Smooth muscle cell (in vitro differentiated cells): ENCODE measurements at regions not wholly inside any gene's neighbourhood (a gene's known extent, or its start where the extent isn't known, plus 50 kb on each side); places are given as distances from the start of the nearest gene placed in this dataset.

Experiments
- DNase-seq: peaks from one replicate; lab custom pipeline; 2025; ENCODE audit not compliant: unreplicated experiment; lab: John Stamatoyannopoulos, UW
- H2AFZ ChIP-seq: fragments of 200-600 bp; sonication (generic); 2 replicates; pipeline ENCODE4 v1.6.0; 2016; ENCODE audit warnings: antibody characterized with exemption, low read depth, mild to moderate bottlenecking
- H3F3A ChIP-seq: fragments of 200-600 bp; sonication (generic); 2 replicates; pipeline ENCODE4 v1.6.0; 2017; ENCODE audit warnings: antibody characterized with exemption, low read depth
- H3K27ac ChIP-seq: fragments of 200-600 bp; sonication (generic); 2 replicates; pipeline ENCODE4 v1.5.1; 2016; ENCODE audit warnings: low read depth, mild to moderate bottlenecking
- H3K27me3 ChIP-seq: fragments of 200-600 bp; sonication (generic); 2 replicates; pipeline ENCODE4 v1.6.1; 2016; ENCODE audit warnings: low read depth, mild to moderate bottlenecking
- H3K36me3 ChIP-seq: fragments of 200-600 bp; sonication (generic); 2 replicates; pipeline ENCODE4 v1.5.1; 2016; ENCODE audit warnings: low read depth
- H3K4me1 ChIP-seq: fragments of 200-600 bp; sonication (generic); 2 replicates; pipeline ENCODE4 v1.5.1; 2016; ENCODE audit warnings: low read depth
- H3K4me2 ChIP-seq: fragments of 200-600 bp; sonication (generic); 2 replicates; pipeline ENCODE4 v1.6.0; 2016; ENCODE audit warnings: mild to moderate bottlenecking
- H3K4me3 ChIP-seq: fragments of 200-600 bp; sonication (generic); 2 replicates; pipeline ENCODE4 v1.5.1; 2016; ENCODE audit warnings: mild to moderate bottlenecking
- H3K79me2 ChIP-seq: fragments of 200-600 bp; sonication (generic); 2 replicates; pipeline ENCODE4 v1.6.0; 2016; ENCODE audit warnings: low read depth, mild to moderate bottlenecking
- H3K9ac ChIP-seq: fragments of 200-600 bp; sonication (generic); 2 replicates; pipeline ENCODE4 v1.6.0; 2016; ENCODE audit warnings: low read depth
- H3K9me3 ChIP-seq: fragments of 200-600 bp; sonication (generic); replicated peaks from 2 replicates; pipeline ENCODE4 v1.5.1; 2016; ENCODE audit warnings: low read depth
- H4K20me1 ChIP-seq: fragments of 200-600 bp; sonication (generic); 2 replicates; pipeline ENCODE4 v1.6.0; 2016; ENCODE audit warnings: low read depth
- WGBS: methylation state at CpG from one replicate; pipeline ENCODE4 v1.1.7; 2016; ENCODE audit warnings: low lambda C conversion rate; 5-methylcytosine and 5-hydroxymethylcytosine counted together
- TF ChIP-seq, protein P1 (sequence below): fragments of 200-600 bp; sonication (generic); IDR thresholded peaks from 2 replicates; pipeline ENCODE4 v1.5.1; 2017; ENCODE audit warnings: borderline replicate concordance, mild to moderate bottlenecking, antibody characterized with exemption; ENCODE audit not compliant: insufficient read depth, poor library complexity, severe bottlenecking

DNA sequence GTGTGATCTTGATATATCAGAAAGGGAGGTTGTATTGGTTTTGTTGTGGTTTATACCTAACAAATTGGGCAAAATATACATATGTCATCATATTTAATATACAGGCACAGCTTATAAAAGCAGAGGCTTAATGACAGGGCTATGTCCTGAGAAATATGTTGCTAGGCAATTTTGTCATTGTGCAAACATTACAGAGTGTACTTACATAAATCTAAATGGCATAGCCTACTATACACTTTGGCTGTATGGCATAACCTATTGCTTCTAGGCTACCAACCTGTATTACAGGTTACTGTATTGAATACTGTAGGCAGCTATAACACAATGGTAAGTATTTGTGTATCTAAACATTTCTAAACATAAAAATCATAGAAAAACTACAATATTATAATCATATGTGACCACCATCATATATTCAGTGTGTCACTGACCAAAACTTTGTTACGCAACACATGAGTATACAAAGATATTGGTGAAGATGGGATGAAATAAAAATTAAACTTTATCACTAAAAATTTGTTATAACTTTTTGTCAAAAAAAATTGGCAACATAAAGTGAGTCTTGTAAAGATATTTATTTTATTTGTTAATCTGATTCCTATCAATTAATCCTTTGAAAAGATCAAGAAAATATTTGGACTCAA is 414.0 kb upstream of the HS3ST1 start:
- Histone ChIP-seq H3K4me3 (no peak overlapping the region), H3K9ac (no peak overlapping the region), H3K27ac (no peak overlapping the region), H3K9me3 (no peaks in the 10 kb centered on the region), H3K36me3 (no peaks in the 10 kb centered on the region), H3K79me2 (no peaks in the 10 kb centered on the region), H3K4me1 (no peaks in the 10 kb centered on the region), H2AFZ (no peak overlapping the region), H3K27me3 (no peaks in the 10 kb centered on the region), H3F3A (no peaks in the 10 kb centered on the region), H4K20me1 (no peaks in the 10 kb centered on the region), H3K4me2 (no peak overlapping the region)
- TF ChIP-seq, protein P1, sequence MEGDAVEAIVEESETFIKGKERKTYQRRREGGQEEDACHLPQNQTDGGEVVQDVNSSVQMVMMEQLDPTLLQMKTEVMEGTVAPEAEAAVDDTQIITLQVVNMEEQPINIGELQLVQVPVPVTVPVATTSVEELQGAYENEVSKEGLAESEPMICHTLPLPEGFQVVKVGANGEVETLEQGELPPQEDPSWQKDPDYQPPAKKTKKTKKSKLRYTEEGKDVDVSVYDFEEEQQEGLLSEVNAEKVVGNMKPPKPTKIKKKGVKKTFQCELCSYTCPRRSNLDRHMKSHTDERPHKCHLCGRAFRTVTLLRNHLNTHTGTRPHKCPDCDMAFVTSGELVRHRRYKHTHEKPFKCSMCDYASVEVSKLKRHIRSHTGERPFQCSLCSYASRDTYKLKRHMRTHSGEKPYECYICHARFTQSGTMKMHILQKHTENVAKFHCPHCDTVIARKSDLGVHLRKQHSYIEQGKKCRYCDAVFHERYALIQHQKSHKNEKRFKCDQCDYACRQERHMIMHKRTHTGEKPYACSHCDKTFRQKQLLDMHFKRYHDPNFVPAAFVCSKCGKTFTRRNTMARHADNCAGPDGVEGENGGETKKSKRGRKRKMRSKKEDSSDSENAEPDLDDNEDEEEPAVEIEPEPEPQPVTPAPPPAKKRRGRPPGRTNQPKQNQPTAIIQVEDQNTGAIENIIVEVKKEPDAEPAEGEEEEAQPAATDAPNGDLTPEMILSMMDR = no peak
- WGBS = 98% methylated on average over 1 of the region's 1 CpG
- no peak for DNase-seq

DNA sequence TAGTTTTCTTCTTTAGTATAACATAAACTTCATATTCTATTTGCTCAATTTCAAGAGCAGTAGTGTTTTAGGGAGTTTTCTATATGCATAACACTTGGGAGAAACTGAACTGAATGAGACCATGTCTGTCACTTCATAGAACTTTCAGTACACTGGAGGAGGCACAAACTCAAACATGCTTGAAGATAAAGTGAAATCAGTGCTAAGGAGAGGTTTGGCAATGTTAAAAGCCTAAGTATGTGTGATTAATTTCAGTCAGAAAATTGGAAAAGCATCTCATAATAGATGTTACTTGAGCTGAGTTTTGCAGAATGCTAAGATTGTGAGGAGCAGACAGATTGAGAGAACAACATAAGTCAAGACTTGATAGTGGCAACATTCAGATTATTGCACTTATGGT is 411.2 kb upstream of the HS3ST1 start:
- Histone ChIP-seq H4K20me1 (no peaks in the 10 kb centered on the region), H3K4me1 (no peaks in the 10 kb centered on the region), H3K4me3 (no peak overlapping the region), H3F3A (no peaks in the 10 kb centered on the region), H2AFZ (no peak overlapping the region), H3K27me3 (no peaks in the 10 kb centered on the region), H3K4me2 (no peak overlapping the region), H3K27ac (no peak overlapping the region), H3K36me3 (no peaks in the 10 kb centered on the region), H3K79me2 (no peaks in the 10 kb centered on the region), H3K9me3 (no peaks in the 10 kb centered on the region), H3K9ac (no peak overlapping the region)
- DNase-seq = no peak
- TF ChIP-seq, protein P1 = no peak

DNA sequence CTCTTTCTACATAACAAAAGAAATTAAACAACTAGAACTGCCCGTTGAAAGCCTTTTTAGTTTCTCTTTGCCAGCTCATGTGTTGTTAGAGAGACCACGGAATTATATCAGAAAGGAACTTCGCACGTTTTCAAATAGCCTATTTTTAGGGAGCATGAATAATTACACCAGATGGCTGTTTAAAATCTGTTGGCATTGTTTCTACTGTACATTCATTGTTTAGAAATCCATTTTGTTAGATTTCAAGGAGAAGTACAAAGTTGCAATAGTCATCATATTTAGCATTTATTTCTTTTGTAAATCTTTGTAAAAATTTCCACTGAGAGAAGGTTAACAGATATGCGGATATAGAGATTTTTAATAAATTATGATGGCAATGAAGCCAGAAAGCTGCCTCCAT is 403.0 kb upstream of the HS3ST1 start:
- TF ChIP-seq, protein P1 = no peak

DNA sequence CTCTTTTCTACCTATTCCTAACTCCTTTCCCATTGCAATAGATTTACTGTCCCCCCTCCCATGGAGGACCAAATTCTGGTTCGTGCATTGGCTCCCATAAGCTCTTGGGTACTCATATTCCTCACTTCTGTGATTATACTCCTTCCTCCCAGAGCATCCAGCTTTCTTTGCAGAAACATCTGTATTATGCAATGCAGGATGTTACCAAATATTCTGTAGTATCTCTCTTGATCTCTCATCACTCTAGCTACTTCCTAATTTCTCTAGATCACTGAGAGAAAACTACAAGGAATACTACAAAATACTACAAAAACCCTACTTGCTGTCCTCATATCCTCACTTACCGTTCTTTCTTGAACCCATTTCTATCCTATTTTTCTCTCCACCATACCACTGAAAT is 395.9 kb upstream of the HS3ST1 start:
- Histone ChIP-seq H3K9me3 (no peaks in the 10 kb centered on the region), H3K27me3 (no peaks in the 10 kb centered on the region), H3K4me3 (no peak overlapping the region), H4K20me1 (no peaks in the 10 kb centered on the region), H2AFZ (no peak overlapping the region), H3K79me2 (no peaks in the 10 kb centered on the region), H3K4me2 (no peak overlapping the region), H3K36me3 (no peaks in the 10 kb centered on the region), H3F3A (no peaks in the 10 kb centered on the region), H3K4me1 (peaks cover 10% of the 10 kb centered on the region), H3K9ac (no peak overlapping the region), H3K27ac (no peak overlapping the region)
- no peak for DNase-seq
- 81% methylated on average over 2 of the region's 2 CpGs for WGBS
- TF ChIP-seq, protein P1 = no peak

More for the DNA sequence above, 403.0 kb upstream of the HS3ST1 start:
- Histone ChIP-seq H3K4me1 (no peaks in the 10 kb centered on the region), H3K79me2 (no peaks in the 10 kb centered on the region), H3K9ac (no peak overlapping the region), H3K4me2 (no peak overlapping the region), H3K27me3 (no peaks in the 10 kb centered on the region), H3K9me3 (no peaks in the 10 kb centered on the region), H3K4me3 (no peak overlapping the region), H4K20me1 (no peaks in the 10 kb centered on the region), H3K27ac (no peak overlapping the region), H3K36me3 (no peaks in the 10 kb centered on the region), H3F3A (no peaks in the 10 kb centered on the region), H2AFZ (no peak overlapping the region)
- 86% methylated on average over 5 of the region's 5 CpGs for whole genome bisulfite sequencing
- DNase-seq = no peak
